ENCODE measurements at regions not wholly inside any gene's neighbourhood (a gene's known extent, or its start where the extent isn't known, plus 50 kb on each side); places are given as distances from the start of the nearest gene placed in this dataset.

- Histone ChIP-seq H3K27me3 (replicated peaks; ENCODE audit: insufficient read depth, low read depth, low read length, poor library complexity) (no peaks in the 10 kb centered on the region), H3K36me3 (ENCODE audit: insufficient read depth, low read length, poor library complexity, severe bottlenecking) (no peaks in the 10 kb centered on the region), H3K27ac (ENCODE audit: low read depth, low read length, poor library complexity, severe bottlenecking) (no peak overlapping the region), H3K4me3 (ENCODE audit: low read depth, low read length, poor library complexity, severe bottlenecking) (no peak overlapping the region), H3K9me3 (ENCODE audit: low read depth, low read length, poor library complexity, severe bottlenecking) (peaks cover 18% of the 10 kb centered on the region), H3K4me1 (ENCODE audit: insufficient read depth, low read length, poor library complexity, severe bottlenecking) (no peaks in the 10 kb centered on the region)
- intact Hi-C loops (cut with micrococcal nuclease; ENCODE audit: unreplicated experiment): no loop called here
- BruUV-seq (replicated peaks): no TSS peak
- no peak for TF ChIP-seq EZH2 (IDR thresholded peaks at IDR 0.05; ENCODE audit: borderline replicate concordance, low read depth, low read length, poor library complexity, severe bottlenecking)
- no peak for TF ChIP-seq CTCF (conservative IDR thresholded peaks at IDR 0.05; ENCODE audit: low read depth, low read length)
- DNase-seq (ENCODE audit: low spot score): no peak
- ChIA-PET POLR2A (ENCODE audit: low non-redundant PET) (no interaction called here), CTCF (no interaction called here)
Measured at GRCh38 chr2:83238111-83238510, 1221.0 kb downstream of the SUCLG1 start.

GRCh38 chr2:83234246-83234645 lies 1224.8 kb downstream of the SUCLG1 start:
- peaks cover 19% of the 10 kb centered on the region for H3K9me3 ChIP-seq (ENCODE audit: low read depth, low read length, poor library complexity, severe bottlenecking)
- H3K36me3 ChIP-seq (ENCODE audit: insufficient read depth, low read length, poor library complexity, severe bottlenecking): no peaks in the 10 kb centered on the region
- ChIA-PET CTCF (no interaction called here), POLR2A (ENCODE audit: low non-redundant PET) (no interaction called here)
- BruUV-seq (replicated peaks): no TSS peak
- H3K27me3 ChIP-seq (replicated peaks; ENCODE audit: insufficient read depth, low read depth, low read length, poor library complexity): no peaks in the 10 kb centered on the region
- no peaks in the 10 kb centered on the region for H3K4me1 ChIP-seq (ENCODE audit: insufficient read depth, low read length, poor library complexity, severe bottlenecking)
- no peak overlapping the region for H3K4me3 ChIP-seq (ENCODE audit: low read depth, low read length, poor library complexity, severe bottlenecking)
- no peak for TF ChIP-seq CTCF (conservative IDR thresholded peaks at IDR 0.05; ENCODE audit: low read depth, low read length)
- TF ChIP-seq EZH2 (IDR thresholded peaks at IDR 0.05; ENCODE audit: borderline replicate concordance, low read depth, low read length, poor library complexity, severe bottlenecking): no peak
- DNase-seq (ENCODE audit: low spot score): no peak
- intact Hi-C loops (cut with micrococcal nuclease; ENCODE audit: unreplicated experiment): no loop called here
- H3K27ac ChIP-seq (ENCODE audit: low read depth, low read length, poor library complexity, severe bottlenecking): no peak overlapping the region

- no TSS peak for BruUV-seq (replicated peaks)
- CTCF ChIA-PET: no interaction called here
Measured at GRCh38 chr2:83233781-83234180, 1225.3 kb downstream of the SUCLG1 start.

More at GRCh38 chr2:83233781-83234180, 1225.3 kb downstream of the SUCLG1 start:
- no peak for DNase-seq (ENCODE audit: low spot score)
- intact Hi-C loops (cut with micrococcal nuclease; ENCODE audit: unreplicated experiment): no loop called here
- H3K27ac ChIP-seq (ENCODE audit: low read depth, low read length, poor library complexity, severe bottlenecking): no peak overlapping the region
- peaks cover 23% of the 10 kb centered on the region for H3K9me3 ChIP-seq (ENCODE audit: low read depth, low read length, poor library complexity, severe bottlenecking)
- TF ChIP-seq EZH2 (IDR thresholded peaks at IDR 0.05; ENCODE audit: borderline replicate concordance, low read depth, low read length, poor library complexity, severe bottlenecking) (no peak), CTCF (conservative IDR thresholded peaks at IDR 0.05; ENCODE audit: low read depth, low read length) (no peak)
- no peaks in the 10 kb centered on the region for H3K36me3 ChIP-seq (ENCODE audit: insufficient read depth, low read length, poor library complexity, severe bottlenecking)
- no peaks in the 10 kb centered on the region for H3K4me1 ChIP-seq (ENCODE audit: insufficient read depth, low read length, poor library complexity, severe bottlenecking)
- no peaks in the 10 kb centered on the region for H3K27me3 ChIP-seq (replicated peaks; ENCODE audit: insufficient read depth, low read depth, low read length, poor library complexity)
- no peak overlapping the region for H3K4me3 ChIP-seq (ENCODE audit: low read depth, low read length, poor library complexity, severe bottlenecking)
- POLR2A ChIA-PET (ENCODE audit: low non-redundant PET): no interaction called here

Data from A673 (cell line).